Peyer's patch (tissue), 4 donors: ENCODE measurements at regions not wholly inside any gene's neighbourhood (a gene's known extent, or its start where the extent isn't known, plus 50 kb on each side); places are given as distances from the start of the nearest gene placed in this dataset.

ENCODE experiments used
- DNase-seq, 3 donors: peaks; one replicate each; pipeline ENCODE4 v3.0.0-alpha.2; 2017 to 2019
- H3K27ac ChIP-seq, 4 donors: fragments of 200-600 bp; sonication (generic); one replicate each; pipeline ENCODE4 v1.5.1; 2016 to 2019
- H3K27me3 ChIP-seq, 2 donors: fragments of 200-600 bp; sonication (generic); one replicate each; pipeline ENCODE4 v1.5.1; 2019
- H3K36me3 ChIP-seq, 3 donors: fragments of 200-600 bp; sonication (generic); one replicate each; pipeline ENCODE4 v1.5.1; 2016 to 2019
- H3K4me1 ChIP-seq, 4 donors: fragments of 200-600 bp; sonication (generic); one replicate each; pipeline ENCODE4 v1.5.1; 2016 to 2019
- H3K4me3 ChIP-seq, 4 donors: fragments of 200-600 bp; sonication (generic); 1 replicate in 3 of 4; 2 replicates in 1 of 4; pipeline ENCODE4 v1.5.1; 2016 to 2019; ENCODE audit warnings: mild to moderate bottlenecking in 1 of 4
- H3K9me3 ChIP-seq, 4 donors: fragments of 200-600 bp; sonication (generic); one replicate each; pipeline ENCODE4 v1.5.1; 2016 to 2019; ENCODE audit warnings: mild to moderate bottlenecking in 1 of 4
- POLR2A ChIP-seq, 2 donors: fragments of 450-650 bp; IDR thresholded peaks; one replicate each; pipeline ENCODE4 v1.5.1; 2017; ENCODE audit warnings: antibody characterized with exemption in 2 of 2, mild to moderate bottlenecking in 2 of 2, moderate library complexity in 2 of 2
- TF ChIP-seq, protein P1 (sequence below), 6 experiments: fragments of 450-650 bp in 4 of 6; fragments of 200-600 bp in 2 of 6; sonication (generic) in 1 of 6; IDR thresholded peaks; one replicate each; pipeline ENCODE4 v1.5.1; 2017 to 2019; ENCODE audit warnings: antibody characterized with exemption in 6 of 6, mild to moderate bottlenecking in 3 of 6, moderate library complexity in 1 of 6

DNA sequence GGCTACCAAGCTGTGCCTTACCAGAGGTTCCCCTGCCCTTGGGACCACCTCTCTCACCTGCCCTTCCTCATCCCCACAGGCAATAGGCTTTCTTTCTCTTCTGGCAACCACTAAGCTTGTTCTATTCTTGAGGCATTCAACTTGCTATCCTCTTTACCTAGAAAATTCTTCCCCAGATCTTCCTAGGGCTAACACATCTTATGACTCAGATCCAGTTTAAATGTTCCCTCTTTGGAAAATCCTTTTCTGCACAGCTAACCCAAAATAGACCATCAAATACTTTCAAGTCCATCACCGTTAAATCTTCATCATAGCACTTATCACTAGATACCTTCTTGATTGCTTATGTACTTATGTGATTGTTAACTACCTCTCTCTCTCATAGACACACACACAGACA, 93.7 kb downstream of the ENC1 start:
- Histone ChIP-seq H3K4me1 (peaks cover 0 to 7% (median 0%) of the 10 kb centered on the region in 4 donors), H3K4me3 (no peak overlapping the region), H3K27me3 (no peaks in the 10 kb centered on the region), H3K36me3 (no peaks in the 10 kb centered on the region), H3K27ac (no peak overlapping the region), H3K9me3 (no peaks in the 10 kb centered on the region)
- TF ChIP-seq, protein P1, sequence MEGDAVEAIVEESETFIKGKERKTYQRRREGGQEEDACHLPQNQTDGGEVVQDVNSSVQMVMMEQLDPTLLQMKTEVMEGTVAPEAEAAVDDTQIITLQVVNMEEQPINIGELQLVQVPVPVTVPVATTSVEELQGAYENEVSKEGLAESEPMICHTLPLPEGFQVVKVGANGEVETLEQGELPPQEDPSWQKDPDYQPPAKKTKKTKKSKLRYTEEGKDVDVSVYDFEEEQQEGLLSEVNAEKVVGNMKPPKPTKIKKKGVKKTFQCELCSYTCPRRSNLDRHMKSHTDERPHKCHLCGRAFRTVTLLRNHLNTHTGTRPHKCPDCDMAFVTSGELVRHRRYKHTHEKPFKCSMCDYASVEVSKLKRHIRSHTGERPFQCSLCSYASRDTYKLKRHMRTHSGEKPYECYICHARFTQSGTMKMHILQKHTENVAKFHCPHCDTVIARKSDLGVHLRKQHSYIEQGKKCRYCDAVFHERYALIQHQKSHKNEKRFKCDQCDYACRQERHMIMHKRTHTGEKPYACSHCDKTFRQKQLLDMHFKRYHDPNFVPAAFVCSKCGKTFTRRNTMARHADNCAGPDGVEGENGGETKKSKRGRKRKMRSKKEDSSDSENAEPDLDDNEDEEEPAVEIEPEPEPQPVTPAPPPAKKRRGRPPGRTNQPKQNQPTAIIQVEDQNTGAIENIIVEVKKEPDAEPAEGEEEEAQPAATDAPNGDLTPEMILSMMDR (IDR thresholded peaks at IDR 0.05) = no peak
- no peak for TF ChIP-seq POLR2A (IDR thresholded peaks at IDR 0.05)
- no peak for DNase-seq

DNA sequence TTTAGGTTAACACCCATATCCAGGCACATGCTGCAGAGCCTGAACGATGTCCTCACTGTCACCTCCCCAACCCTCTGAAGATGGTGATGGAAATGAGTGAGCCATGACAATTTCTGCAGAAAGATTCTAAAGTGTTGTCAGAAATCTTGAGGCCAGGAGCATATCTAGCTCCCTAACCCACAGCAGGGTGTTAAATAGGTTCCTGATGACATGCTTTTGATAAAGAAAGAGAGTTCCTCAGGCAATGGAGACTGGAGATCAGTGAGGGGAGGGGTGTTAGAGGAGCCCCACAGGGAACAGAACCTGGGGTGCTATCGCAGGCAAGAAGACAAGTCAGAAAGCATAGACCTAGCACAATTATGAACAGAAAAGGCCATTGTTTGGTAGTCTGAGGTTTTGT, 95.7 kb downstream of the ENC1 start:
- DNase-seq = no peak

DNA sequence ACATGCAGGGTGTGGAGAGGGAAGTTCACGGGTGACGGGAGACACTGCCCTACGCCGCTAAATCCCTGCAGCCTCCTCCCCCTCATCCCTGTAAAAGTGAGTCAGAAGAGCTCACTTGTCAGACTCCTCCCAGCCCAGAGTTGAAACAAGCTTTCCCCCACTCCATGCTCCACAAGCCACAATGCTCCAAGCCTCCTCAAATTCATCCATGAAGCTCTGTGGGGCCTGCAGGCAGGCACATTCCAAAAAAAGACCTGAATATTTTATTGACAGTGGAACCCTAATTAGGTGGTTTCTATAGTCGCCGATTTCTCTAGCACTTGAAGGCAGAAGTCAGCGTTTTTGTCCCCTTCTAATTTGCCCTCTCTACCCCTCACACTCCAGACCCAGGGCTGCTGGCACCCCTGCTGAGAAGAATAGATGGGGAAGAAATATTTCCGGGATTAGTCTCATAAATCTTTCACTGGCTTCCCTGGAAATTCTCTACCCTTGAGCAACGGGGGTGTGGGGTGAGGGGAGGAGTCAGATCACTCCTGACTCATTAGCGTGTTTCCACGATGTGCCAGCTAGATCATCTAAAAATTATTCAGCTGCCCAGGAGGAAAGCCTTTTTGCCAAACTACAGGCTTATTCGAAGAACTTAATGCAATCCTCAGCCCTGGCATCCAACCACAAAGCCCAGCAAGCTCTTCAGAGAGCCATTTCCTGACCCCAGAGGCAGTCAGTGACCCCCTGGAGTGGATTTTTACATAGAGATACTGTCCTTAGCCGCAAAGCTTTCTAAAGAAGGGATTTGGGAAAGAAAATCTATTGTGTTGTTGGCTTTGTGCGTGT, 97.1 kb downstream of the ENC1 start:
- no peak for DNase-seq
- peaks cover 0 to 7% (median 0%) of the 10 kb centered on the region in 4 donors for H3K4me1 ChIP-seq
- TF ChIP-seq POLR2A (IDR thresholded peaks at IDR 0.05) = no peak
- TF ChIP-seq, protein P1 (IDR thresholded peaks at IDR 0.05) = no peak
- no peak overlapping the region for H3K4me3 ChIP-seq
- no peak overlapping the region for H3K27ac ChIP-seq
- H3K36me3 ChIP-seq = no peaks in the 10 kb centered on the region
- no peaks in the 10 kb centered on the region for H3K27me3 ChIP-seq
- no peaks in the 10 kb centered on the region for H3K9me3 ChIP-seq

More for the DNA sequence above, 95.7 kb downstream of the ENC1 start:
- TF ChIP-seq POLR2A (IDR thresholded peaks at IDR 0.05) = no peak
- TF ChIP-seq, protein P1 (IDR thresholded peaks at IDR 0.05) = no peak
- Histone ChIP-seq H3K27me3 (no peaks in the 10 kb centered on the region), H3K9me3 (no peaks in the 10 kb centered on the region), H3K4me3 (no peak overlapping the region), H3K36me3 (no peaks in the 10 kb centered on the region), H3K4me1 (peaks cover 0 to 7% (median 0%) of the 10 kb centered on the region in 4 donors), H3K27ac (no peak overlapping the region)

DNA sequence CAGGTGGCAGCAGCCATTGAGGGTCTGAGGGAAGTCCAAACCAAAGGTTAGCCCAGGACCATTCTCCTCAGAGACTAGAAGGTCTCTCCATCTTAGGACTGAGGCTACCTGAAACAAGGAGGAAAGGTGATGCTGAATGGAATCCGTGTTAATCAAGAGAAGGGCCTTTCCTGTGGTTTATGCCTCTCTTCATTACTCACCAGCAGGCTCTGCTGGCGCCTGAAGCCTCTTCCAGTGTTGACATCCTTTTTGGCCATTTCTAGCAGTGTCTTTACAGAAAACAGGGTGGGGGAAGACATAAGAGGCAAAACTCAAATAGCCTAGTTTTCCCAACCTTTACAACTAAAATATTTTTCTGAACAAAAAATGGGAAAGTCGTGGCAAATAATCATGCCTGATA, 98.0 kb downstream of the ENC1 start:
- H3K9me3 ChIP-seq = no peaks in the 10 kb centered on the region
- TF ChIP-seq POLR2A (IDR thresholded peaks at IDR 0.05) = no peak
- TF ChIP-seq, protein P1 (IDR thresholded peaks at IDR 0.05) = no peak
- H3K4me3 ChIP-seq = no peak overlapping the region
- no peak overlapping the region for H3K27ac ChIP-seq
- no peaks in the 10 kb centered on the region for H3K27me3 ChIP-seq
- H3K4me1 ChIP-seq = peaks cover 0 to 13% (median 0%) of the 10 kb centered on the region in 4 donors
- H3K36me3 ChIP-seq = no peaks in the 10 kb centered on the region
- no peak for DNase-seq

DNA sequence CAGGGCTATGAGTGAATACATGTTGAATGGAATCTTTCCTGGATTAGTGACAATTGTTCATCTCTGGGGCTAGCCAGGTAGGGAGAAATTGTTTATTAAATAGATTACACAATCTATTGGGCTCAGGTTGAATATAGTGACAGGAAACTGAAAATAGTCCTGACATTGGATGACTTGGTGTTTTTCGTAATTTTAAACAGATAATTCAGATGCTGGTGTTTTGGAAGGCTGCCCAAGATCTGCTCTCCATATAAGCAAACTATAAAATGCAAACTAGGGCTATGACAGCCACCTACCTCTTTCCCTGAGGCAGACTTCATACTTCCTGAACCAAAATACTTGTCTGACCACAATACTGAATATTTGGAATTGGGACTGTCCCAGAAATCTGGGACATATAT, 99.1 kb downstream of the ENC1 start:
- Histone ChIP-seq H3K9me3 (no peaks in the 10 kb centered on the region), H3K27me3 (no peaks in the 10 kb centered on the region), H3K27ac (no peak overlapping the region), H3K36me3 (no peaks in the 10 kb centered on the region), H3K4me3 (no peak overlapping the region), H3K4me1 (peaks cover 0 to 13% (median 0%) of the 10 kb centered on the region in 4 donors)
- no peak for DNase-seq
- TF ChIP-seq, protein P1 (IDR thresholded peaks at IDR 0.05) = no peak
- TF ChIP-seq POLR2A (IDR thresholded peaks at IDR 0.05) = no peak
